GM20000 (cell line): ENCODE measurements at regions not wholly inside any gene's neighbourhood (a gene's known extent, or its start where the extent isn't known, plus 50 kb on each side); places are given as distances from the start of the nearest gene placed in this dataset.
"Not testable (repeated sequence)": the region's sequence is repeated elsewhere in the genome, so short reads cannot be mapped to it uniquely, and the experiment has no call there.

Experiments
- DNase-seq: peaks from one replicate; pipeline ENCODE4 v3.0.0; 2012; ENCODE audit warnings: low spot score
- TF ChIP-seq, protein P1 (sequence below): IDR thresholded peaks from 2 replicates; pipeline ENCODE4 v1.5.1; 2012; ENCODE audit warnings: mild to moderate bottlenecking, control low read depth; ENCODE audit errors: extremely low read depth, missing control alignments

DNA sequence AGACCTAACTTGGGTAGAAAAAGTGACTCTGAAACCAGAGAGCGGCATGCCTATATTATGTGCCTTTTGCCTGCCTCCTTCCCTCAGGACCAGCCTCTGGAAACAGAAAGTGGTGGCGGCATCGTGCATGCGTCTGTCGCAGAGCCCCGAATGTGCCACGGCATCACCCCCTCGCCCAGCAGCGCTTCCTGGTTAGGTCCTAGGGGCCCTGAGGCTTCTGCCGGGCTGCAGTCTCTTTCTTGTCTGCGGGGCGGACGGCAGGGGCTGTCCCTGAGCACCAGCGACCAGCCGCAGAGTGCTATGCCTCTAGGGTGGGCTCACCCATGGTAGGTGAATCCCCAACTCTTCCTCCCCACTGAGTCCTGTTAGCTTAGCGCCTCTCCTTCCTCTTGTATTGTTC, 68.7 kb downstream of the VSIG4 start:
- no peak for DNase-seq
- TF ChIP-seq, protein P1, sequence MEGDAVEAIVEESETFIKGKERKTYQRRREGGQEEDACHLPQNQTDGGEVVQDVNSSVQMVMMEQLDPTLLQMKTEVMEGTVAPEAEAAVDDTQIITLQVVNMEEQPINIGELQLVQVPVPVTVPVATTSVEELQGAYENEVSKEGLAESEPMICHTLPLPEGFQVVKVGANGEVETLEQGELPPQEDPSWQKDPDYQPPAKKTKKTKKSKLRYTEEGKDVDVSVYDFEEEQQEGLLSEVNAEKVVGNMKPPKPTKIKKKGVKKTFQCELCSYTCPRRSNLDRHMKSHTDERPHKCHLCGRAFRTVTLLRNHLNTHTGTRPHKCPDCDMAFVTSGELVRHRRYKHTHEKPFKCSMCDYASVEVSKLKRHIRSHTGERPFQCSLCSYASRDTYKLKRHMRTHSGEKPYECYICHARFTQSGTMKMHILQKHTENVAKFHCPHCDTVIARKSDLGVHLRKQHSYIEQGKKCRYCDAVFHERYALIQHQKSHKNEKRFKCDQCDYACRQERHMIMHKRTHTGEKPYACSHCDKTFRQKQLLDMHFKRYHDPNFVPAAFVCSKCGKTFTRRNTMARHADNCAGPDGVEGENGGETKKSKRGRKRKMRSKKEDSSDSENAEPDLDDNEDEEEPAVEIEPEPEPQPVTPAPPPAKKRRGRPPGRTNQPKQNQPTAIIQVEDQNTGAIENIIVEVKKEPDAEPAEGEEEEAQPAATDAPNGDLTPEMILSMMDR, result no peak

DNA sequence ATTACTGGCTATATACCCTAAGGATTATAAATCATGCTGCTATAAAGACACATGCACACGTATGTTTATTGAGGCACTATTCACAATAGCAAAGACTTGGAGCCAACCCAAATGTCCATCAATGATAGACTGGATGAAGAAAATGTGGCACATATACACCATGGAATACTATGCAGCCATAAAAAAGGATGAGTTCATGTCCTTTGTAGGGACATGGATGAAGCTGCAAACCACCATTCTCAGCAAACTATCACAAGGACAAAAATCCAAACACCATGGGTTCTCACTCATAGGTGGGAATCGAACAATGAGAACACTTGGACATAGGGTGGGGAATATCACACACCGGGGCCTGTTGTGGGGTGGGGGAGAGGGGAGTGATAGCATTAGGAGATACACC, 72.7 kb downstream of the VSIG4 start:
- not testable (repeated sequence) for DNase-seq

DNA sequence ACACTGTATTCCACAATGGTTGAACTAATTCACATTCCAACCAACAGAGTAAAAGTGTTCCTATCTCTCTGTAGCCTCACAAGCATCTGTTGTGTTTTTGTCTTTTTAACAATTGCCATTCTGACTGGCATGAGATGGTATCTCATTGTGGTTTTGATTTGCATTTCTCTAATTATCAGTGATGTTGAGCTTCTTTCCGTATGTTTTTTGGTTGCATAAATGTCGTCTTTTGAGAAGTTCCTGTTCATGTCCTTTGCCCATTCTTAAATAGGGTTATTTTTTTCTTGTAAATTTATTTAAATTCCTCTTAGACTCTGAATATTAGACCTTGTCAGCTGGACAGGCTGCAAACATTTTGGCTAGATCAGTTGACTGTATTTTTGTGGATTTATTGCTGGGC, 78.2 kb downstream of the VSIG4 start:
- TF ChIP-seq, protein P1, result no peak
- no peak for DNase-seq

DNA sequence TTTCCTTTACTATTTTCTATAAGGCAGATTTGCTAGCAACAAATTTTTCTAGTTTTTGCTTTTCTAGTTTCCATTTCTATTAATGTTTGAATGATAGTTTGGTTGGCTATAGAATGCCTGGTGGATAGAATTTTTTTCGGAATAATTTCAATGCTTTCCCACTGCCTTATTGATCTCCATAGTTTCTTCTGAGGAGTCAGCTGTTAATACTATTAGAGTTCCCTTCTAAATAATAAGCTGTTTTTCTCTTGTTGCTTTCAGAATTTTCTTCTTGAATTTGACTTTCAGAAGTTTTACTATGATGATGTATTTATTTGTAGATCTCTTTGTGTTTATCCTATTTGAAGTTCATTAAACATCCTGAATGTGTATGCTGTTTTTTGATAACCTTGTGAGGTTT, 91.8 kb downstream of the VSIG4 start:
- TF ChIP-seq, protein P1, result no peak
- DNase-seq, result no peak

DNA sequence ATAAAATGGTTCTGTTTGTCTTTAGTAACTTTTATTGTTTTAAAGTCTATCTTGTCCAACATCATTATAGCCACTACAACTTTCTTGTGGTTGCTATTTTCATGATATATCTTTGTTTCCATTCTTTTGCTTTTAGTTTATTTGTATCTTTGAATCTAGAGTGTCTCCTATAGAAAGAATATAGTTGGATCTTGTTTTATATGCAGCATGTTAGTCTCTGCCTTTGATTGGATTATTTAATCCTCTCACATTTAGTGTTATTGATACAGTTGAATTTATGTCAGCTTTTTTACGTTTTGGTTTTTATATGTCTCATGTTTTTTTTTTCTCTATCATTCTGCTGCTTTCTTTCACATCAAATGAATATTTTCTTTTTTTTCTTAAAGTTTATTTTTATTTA, 98.1 kb downstream of the VSIG4 start:
- TF ChIP-seq, protein P1, result no peak
- DNase-seq, result no peak

DNA sequence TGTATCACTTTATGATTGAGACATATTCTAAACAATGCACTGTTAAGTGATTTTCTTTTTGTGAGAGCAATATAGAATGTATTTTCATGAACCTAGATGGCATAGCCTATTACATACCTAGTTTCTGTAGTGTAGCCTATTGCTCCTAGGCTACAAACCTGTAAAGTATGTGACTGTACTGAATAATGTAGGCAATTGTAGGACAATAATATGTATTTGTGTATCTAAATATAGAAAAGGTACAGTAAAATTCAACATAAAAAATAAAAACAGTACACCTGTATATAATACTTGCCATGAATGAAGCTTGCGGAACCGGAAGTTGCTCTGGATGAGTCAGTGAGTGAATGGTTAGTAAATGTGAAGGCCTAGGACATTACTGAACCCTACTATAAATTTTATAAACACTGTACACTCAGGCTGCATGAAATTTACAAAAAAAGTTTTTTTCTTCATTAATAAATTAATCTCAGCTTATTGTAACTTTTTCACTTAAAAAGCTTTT, 106.7 kb downstream of the VSIG4 start:
- DNase-seq, result no peak
- TF ChIP-seq, protein P1, result no peak

DNA sequence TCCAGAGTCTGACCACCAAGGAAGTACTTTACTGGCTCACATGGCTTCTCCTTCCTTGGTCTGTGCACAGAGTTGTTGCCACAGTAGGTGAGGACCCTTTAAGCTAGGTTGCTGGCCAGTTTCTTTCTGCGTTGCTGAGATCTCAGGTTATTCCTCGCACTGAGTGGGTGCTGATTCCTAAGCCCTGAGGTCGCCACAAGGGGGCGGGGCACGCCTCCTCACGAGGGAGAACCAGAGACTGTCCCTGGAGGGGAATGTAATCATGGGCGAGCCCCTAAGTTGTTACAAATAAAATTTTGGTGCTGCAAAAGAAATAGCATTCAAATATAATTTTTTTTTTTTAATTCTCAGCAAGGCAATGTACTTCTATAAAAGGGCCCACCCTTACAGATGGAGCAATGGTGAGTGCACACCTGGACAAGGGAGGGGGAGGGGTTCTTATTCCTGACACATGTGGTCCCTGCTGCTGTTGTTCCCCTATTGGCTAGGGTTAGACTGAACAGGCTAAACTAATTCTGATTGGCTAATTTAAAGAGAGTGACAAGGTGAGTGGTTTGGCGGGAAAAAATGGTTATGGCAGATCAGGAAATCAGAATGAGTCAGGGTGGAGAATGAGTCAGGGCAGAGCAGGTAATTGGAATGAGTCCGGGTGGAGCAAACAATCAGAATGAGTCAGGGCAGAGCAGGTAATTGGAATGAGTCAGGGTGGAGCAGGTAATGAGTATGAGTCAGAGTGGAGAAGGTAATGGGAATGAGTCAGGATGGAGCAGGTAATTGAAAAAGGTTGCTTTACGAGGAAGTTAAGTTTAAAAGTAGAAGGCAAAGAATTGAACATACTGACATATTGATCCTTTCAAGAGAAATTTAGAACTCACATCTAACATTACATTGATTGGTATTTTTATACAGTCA, 107.5 kb downstream of the VSIG4 start:
- no peak for DNase-seq

More for the DNA sequence above, 107.5 kb downstream of the VSIG4 start:
- TF ChIP-seq, protein P1, result no peak
